NCI-H526 (cell line): ENCODE measurements at regions not wholly inside any gene's neighbourhood (a gene's known extent, or its start where the extent isn't known, plus 50 kb on each side); places are given as distances from the start of the nearest gene placed in this dataset.
A peak's percentile ranks its signal among the peaks of the same experiment; 100 is the strongest.
"Not testable (repeated sequence)": the region's sequence is repeated elsewhere in the genome, so short reads cannot be mapped to it uniquely, and the experiment has no call there.

Source experiments
- DNase-seq, 2 experiments: peaks; one replicate each; lab custom pipeline; 2025; lab: John Stamatoyannopoulos, UW

- DNase-seq, result no peak
Observed at GRCh38 chr13:79986890-79987289, 354.0 kb downstream of the SPRY2 start.

GRCh38 chr13:79974935-79975650, 365.8 kb downstream of the SPRY2 start:
- peak; percentile 26 to 74 for DNase-seq

- peak in 1 of 2 experiments; percentile 36 for DNase-seq
Observed at GRCh38 chr13:79973533-79973963, 367.4 kb downstream of the SPRY2 start.

GRCh38 chr13:79972066-79972569, 368.8 kb downstream of the SPRY2 start:
- no peak for DNase-seq

GRCh38 chr13:79966493-79966895, 374.4 kb downstream of the SPRY2 start:
- DNase-seq, result no peak

- DNase-seq, result no peak
Observed at GRCh38 chr13:79966059-79966458, 374.9 kb downstream of the SPRY2 start.

GRCh38 chr13:79946556-79946955, 394.4 kb downstream of the SPRY2 start:
- DNase-seq, result no peak

- no peak for DNase-seq
Observed at GRCh38 chr13:79943346-79944023, 397.4 kb downstream of the SPRY2 start.

- no peak for DNase-seq
Observed at GRCh38 chr13:79941752-79942151, 399.2 kb downstream of the SPRY2 start.

- DNase-seq, result no peak
Observed at GRCh38 chr13:79939689-79940088, 401.2 kb downstream of the SPRY2 start.

GRCh38 chr13:79937771-79938216, 403.1 kb downstream of the SPRY2 start:
- no peak for DNase-seq

- no peak for DNase-seq
Observed at GRCh38 chr13:79937311-79937710, 403.6 kb downstream of the SPRY2 start.

- no peak for DNase-seq
Observed at GRCh38 chr13:79936368-79937136, 404.4 kb downstream of the SPRY2 start.

GRCh38 chr13:79935121-79935520, 405.8 kb downstream of the SPRY2 start:
- DNase-seq, result no peak

- DNase-seq, result no peak
Observed at GRCh38 chr13:79933389-79933788, 407.5 kb downstream of the SPRY2 start.

- no peak for DNase-seq
Observed at GRCh38 chr13:79932556-79932955, 408.4 kb downstream of the SPRY2 start.

- not testable (repeated sequence) for DNase-seq
Observed at GRCh38 chr13:79923973-79924556, 416.9 kb downstream of the SPRY2 start.

GRCh38 chr13:79919091-79919490, 421.8 kb downstream of the SPRY2 start:
- no peak for DNase-seq

GRCh38 chr13:79918620-79919019, 422.3 kb downstream of the SPRY2 start:
- DNase-seq, result no peak

GRCh38 chr13:79917628-79918027, 423.3 kb downstream of the SPRY2 start:
- DNase-seq, result no peak

GRCh38 chr13:79915114-79915811, 425.7 kb downstream of the SPRY2 start:
- peak in 1 of 2 experiments; percentile 35 for DNase-seq
